Omental fat pad (tissue), 3 donors: ENCODE measurements at regions not wholly inside any gene's neighbourhood (a gene's known extent, or its start where the extent isn't known, plus 50 kb on each side); places are given as distances from the start of the nearest gene placed in this dataset.
"Not testable (repeated sequence)": the region's sequence is repeated elsewhere in the genome, so short reads cannot be mapped to it uniquely, and the experiment has no call there.

Source experiments
- ATAC-seq: fragments of 150-250 bp; one replicate; pipeline ENCODE4 v1.9.1; 2016; ENCODE audit warnings: mild to moderate bottlenecking, moderate library complexity; ENCODE audit not compliant: low FRiP score
- DNase-seq: peaks from one replicate; pipeline ENCODE4 v3.0.0-alpha.2; 2019; ENCODE audit warnings: low spot score
- CTCF ChIP-seq, 3 donors: fragments of 450-650 bp; IDR thresholded peaks; one replicate each; pipeline ENCODE4 v1.5.1; 2016 to 2017; ENCODE audit warnings: antibody characterized with exemption in 3 of 3, mild to moderate bottlenecking in 3 of 3, moderate library complexity in 2 of 3

- DNase-seq: no peak
- TF ChIP-seq CTCF (IDR thresholded peaks at IDR 0.05): no peak
- no peak for ATAC-seq
Observed at GRCh38 chr13:37475966-37476365, 122.6 kb downstream of the POSTN start.

- ATAC-seq (no peak), DNase-seq (no peak)
- TF ChIP-seq CTCF (IDR thresholded peaks at IDR 0.05): no peak
Observed at GRCh38 chr13:37475151-37475550, 123.4 kb downstream of the POSTN start.

- TF ChIP-seq CTCF (IDR thresholded peaks at IDR 0.05): no peak
- DNase-seq (no peak), ATAC-seq (no peak)
Observed at GRCh38 chr13:37473035-37473434, 125.5 kb downstream of the POSTN start.

GRCh38 chr13:37472266-37472665 is 126.3 kb downstream of the POSTN start:
- ATAC-seq, DNase-seq: not testable (repeated sequence)

- ATAC-seq (no peak), DNase-seq (no peak)
- no peak for TF ChIP-seq CTCF (IDR thresholded peaks at IDR 0.05)
Observed at GRCh38 chr13:37460166-37460565, 138.4 kb downstream of the POSTN start.

- no peak for DNase-seq
- TF ChIP-seq CTCF (IDR thresholded peaks at IDR 0.05): no peak
- no peak for ATAC-seq
Observed at GRCh38 chr13:37457612-37458011, 141.0 kb downstream of the POSTN start.

GRCh38 chr13:37456506-37456905 is 142.1 kb downstream of the POSTN start:
- TF ChIP-seq CTCF (IDR thresholded peaks at IDR 0.05): no peak

GRCh38 chr13:37456041-37456440 is 142.5 kb downstream of the POSTN start:
- DNase-seq (no peak), ATAC-seq (no peak)
- no peak for TF ChIP-seq CTCF (IDR thresholded peaks at IDR 0.05)

More at GRCh38 chr13:37456506-37456905, 142.1 kb downstream of the POSTN start:
- DNase-seq (no peak), ATAC-seq (no peak)
